GM12872 (cell line): ENCODE measurements at regions not wholly inside any gene's neighbourhood (a gene's known extent, or its start where the extent isn't known, plus 50 kb on each side); places are given as distances from the start of the nearest gene placed in this dataset.

Source experiments
- TF ChIP-seq, protein P1 (sequence below): IDR thresholded peaks from 3 replicates; pipeline ENCODE4 v1.5.1; 2011; ENCODE audit warnings: low read depth, mild to moderate bottlenecking, low read length, moderate library complexity; ENCODE audit not compliant: insufficient read depth

GRCh38 chr10:130857631-130858295 lies 453.8 kb downstream of the TCERG1L start:
- TF ChIP-seq, protein P1, sequence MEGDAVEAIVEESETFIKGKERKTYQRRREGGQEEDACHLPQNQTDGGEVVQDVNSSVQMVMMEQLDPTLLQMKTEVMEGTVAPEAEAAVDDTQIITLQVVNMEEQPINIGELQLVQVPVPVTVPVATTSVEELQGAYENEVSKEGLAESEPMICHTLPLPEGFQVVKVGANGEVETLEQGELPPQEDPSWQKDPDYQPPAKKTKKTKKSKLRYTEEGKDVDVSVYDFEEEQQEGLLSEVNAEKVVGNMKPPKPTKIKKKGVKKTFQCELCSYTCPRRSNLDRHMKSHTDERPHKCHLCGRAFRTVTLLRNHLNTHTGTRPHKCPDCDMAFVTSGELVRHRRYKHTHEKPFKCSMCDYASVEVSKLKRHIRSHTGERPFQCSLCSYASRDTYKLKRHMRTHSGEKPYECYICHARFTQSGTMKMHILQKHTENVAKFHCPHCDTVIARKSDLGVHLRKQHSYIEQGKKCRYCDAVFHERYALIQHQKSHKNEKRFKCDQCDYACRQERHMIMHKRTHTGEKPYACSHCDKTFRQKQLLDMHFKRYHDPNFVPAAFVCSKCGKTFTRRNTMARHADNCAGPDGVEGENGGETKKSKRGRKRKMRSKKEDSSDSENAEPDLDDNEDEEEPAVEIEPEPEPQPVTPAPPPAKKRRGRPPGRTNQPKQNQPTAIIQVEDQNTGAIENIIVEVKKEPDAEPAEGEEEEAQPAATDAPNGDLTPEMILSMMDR, result no peak

- TF ChIP-seq, protein P1, result no peak
Observed at GRCh38 chr10:130858626-130859025, 452.9 kb downstream of the TCERG1L start.

- TF ChIP-seq, protein P1, result no peak
Observed at GRCh38 chr10:130859427-130859826, 452.1 kb downstream of the TCERG1L start.

DNA sequence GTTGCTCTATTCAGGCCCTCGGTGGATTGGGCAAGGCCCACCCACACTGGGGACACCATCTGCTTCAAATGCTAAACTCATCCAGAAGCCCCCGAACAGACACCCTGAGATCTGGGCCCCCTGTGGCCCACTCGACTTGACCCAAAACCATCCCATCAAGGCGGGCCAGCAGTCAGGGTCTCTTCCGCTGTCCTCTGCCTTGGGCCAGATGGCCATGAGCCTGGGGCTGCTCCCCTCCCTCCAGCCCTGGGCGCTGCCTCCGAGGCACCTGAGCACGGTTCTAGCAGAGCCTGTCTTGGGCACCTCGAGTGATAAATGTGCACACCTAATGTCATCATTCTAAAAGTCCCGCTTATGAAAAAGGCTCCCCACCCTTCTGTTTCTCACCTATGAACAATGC lies 449.4 kb downstream of the TCERG1L start:
- TF ChIP-seq, protein P1, result no peak

DNA sequence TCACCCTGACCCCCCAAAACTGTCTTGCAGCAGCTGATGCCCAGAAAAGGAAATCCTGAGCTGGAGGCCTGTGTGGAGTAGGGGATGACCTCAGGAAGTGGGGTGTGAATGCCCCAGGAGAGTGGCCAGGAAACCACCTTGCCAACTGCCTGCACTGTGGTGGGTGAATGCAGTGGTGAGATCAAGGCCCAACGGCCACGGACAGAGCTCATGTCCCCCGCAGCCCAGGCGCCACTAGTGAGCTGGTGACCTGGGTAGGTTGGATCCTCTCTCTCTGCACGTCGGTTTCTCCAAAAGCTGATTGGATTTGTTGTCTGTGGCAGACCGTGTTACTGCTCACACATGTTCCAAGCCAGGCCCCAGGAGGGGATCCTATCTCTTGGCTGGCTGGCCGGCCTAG lies 448.9 kb downstream of the TCERG1L start:
- TF ChIP-seq, protein P1, result no peak

GRCh38 chr10:130863044-130863443 lies 448.5 kb downstream of the TCERG1L start:
- TF ChIP-seq, protein P1, result no peak

DNA sequence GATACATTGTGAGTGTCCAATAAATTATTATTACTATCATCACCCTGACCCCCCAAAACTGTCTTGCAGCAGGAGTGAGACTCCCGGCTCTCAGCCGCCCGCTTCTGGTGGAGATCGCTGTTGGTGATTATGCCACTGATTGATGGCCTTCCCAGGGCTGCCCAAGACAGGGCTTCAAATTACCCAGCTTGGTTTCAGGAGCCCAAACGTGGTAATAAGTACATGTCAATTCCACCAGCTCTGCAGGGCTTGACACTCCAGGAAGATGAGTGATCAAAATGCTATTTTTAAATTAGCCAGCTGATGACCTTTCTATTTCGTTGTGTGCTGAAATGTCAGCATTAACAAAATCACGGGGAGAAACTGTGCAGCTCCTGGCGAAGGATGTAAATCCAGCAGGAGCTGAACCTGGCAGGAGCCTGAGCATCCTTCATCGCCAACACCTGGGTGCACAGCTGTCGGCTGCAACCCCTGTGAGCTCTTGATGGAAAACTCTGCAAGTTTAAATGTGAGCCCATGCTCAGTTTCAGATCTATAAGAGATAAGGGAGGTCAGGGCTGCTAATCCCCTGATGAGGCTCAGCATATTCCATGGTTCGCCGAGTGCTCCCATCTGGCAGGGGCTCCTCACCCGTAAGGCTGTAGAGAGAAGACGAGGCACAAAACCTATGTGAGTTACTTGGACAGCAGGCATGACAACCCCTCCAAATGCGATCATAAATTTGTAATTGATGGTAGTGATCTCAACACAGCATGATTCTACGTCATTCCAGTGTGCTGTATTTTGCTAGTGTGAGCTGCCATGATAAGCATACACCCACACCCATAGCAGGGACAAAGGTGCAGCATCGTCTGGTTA lies 446.3 kb downstream of the TCERG1L start:
- TF ChIP-seq, protein P1, result no peak
